SH-SY5Y (cell line): ENCODE measurements at regions not wholly inside any gene's neighbourhood (a gene's known extent, or its start where the extent isn't known, plus 50 kb on each side); places are given as distances from the start of the nearest gene placed in this dataset.

Experiments used
- GATA2 ChIP-seq: IDR thresholded peaks from 2 replicates; pipeline ENCODE4 v1.6.1; 2011; ENCODE audit warnings: mild to moderate bottlenecking, low read depth, low read length
- GATA3 ChIP-seq: IDR thresholded peaks from 2 replicates; pipeline ENCODE4 v1.6.1; 2011; ENCODE audit warnings: low read depth, mild to moderate bottlenecking, low read length, moderate library complexity

DNA sequence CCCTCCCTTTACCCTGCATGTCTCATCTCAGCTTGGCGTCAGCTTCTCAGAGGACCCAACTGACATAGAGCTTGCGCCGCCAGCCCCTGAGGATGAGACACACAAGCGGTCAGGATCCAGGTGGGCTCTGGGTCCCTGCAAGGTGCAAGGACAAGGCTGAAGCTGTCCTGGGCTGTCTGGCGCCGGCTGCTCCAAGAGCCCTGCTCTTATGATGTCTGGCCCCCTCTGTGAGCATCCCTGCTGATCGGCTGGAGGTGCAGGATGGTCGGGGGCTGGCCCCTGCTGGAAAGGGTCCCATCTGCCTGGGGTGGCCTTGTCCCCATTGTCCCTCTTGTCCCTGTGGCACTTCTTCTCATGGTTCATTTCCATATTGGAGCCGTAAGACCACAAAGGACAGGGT is 479.0 kb downstream of the NPHP4 start:
- TF ChIP-seq GATA2 (no peak), GATA3 (no peak)
